ENCODE measurements at regions not wholly inside any gene's neighbourhood (a gene's known extent, or its start where the extent isn't known, plus 50 kb on each side); places are given as distances from the start of the nearest gene placed in this dataset.

- DNase-seq, result no peak
Observed at GRCh38 chr5:38018016-38018415, 178.2 kb upstream of the GDNF start.

- DNase-seq, result no peak
Observed at GRCh38 chr5:38013107-38013506, 173.3 kb upstream of the GDNF start.

DNA sequence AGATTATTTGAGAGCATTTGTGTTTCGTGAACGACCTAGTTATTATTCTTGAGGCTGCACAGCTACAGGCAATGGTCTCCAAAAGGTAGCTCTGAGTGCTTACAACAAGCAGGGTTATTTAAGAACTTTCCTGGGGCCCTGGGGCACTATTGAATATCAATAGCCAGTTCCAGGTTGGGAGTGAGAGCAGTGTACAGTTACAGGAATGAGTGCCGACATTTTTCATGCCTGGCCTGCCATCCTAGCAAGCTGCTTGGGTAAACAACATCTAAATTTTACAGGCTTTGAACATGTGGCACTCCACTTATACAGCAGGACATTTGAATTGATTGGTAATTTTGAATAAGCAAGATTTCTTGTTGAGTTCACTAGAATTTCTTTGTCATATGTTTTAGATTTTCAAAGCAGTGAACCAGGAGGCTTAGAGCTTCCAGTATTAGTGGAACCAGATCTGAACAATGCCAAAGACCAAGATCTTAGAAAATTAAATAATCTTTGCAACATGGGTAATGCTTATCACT lies 171.9 kb upstream of the GDNF start:
- no peak for DNase-seq

DNA sequence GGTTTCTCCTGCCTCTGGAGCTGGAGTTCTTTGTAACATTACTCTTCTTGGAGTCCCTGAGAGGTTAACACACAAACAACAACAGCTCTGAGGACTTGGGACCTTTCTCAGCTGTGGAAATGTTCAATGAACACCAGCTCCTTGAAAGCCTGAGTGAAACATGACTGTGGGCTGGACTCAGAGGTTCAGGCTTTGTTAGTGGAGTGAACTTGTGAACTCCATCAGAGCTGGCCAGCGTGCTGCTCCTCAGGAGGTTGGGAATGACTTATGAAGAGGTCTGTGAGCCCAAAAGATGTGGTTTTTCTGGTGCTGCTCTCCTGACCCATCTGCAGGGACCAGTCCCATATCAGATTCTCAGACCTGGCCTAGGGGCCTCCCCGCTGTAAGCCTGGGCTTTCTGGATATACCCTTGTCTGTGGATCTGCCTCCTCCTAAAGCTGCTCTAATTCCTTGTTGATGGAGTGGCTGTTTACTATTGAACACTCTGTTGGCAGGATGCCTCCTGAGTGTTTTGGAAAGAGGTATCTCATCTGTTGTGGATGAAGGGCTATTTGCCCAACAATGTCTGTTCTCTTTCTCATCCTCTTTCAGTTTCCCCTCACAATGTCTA lies 170.0 kb upstream of the GDNF start:
- no peak for DNase-seq

DNA sequence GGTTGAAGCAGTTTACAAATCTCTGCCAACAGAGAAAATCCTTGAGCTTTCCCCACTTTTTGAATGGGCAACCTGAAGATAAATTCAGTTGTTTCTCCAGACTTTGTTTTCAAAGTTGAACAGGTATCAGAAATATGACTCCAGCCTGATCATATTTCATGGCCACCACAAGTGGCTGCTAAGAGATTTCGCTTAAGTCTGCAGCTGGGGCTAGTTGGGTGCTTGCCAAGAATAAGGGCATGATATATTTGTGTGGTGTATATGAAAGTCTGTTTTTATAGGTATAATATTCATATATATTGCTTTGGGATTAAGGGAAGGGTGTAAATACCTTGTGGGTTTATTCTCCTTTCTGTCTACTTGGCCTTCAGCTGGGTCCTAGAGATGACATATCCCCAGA lies 168.4 kb upstream of the GDNF start:
- DNase-seq, result no peak

DNA sequence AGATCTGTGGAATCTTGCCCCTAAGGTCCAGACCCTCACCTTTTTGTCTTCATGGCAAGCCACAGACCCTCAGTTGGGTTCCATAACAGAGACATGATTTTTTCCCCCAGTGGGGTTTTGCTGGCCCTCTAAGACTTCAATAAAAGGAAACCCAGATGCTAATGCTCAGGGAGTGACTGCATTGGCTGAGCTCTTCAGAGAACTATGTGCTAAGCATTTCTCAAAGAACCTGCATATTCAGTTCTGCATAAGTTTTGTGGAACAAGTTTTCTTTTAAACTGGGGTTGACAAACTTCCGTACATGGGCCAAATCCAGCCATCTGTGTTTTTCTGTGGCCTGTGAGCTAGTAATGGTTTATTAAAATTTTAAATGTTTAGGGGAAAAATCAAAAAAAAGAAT lies 159.8 kb upstream of the GDNF start:
- no peak for DNase-seq

- DNase-seq, result no peak
Observed at GRCh38 chr5:37996918-37997317, 157.1 kb upstream of the GDNF start.

DNA sequence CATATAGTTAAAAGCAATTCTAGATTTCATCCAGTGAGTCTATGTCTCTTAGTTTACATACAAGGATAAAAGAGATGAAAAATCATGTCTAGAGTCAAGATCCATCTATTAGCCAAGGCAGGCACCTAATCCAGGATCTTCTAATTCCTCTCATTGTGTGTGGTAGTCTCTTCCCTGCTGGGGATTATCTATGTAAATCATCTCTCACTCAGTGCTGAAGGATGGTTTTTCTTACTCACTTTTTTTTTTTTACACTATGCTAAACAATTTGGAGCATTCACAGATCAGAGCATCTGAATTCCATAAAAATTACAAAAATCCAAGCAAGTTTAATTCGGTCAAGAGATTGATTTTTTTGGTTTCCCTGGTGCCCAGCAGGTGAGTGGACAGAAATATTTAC lies 154.9 kb upstream of the GDNF start:
- no peak for DNase-seq

DNA sequence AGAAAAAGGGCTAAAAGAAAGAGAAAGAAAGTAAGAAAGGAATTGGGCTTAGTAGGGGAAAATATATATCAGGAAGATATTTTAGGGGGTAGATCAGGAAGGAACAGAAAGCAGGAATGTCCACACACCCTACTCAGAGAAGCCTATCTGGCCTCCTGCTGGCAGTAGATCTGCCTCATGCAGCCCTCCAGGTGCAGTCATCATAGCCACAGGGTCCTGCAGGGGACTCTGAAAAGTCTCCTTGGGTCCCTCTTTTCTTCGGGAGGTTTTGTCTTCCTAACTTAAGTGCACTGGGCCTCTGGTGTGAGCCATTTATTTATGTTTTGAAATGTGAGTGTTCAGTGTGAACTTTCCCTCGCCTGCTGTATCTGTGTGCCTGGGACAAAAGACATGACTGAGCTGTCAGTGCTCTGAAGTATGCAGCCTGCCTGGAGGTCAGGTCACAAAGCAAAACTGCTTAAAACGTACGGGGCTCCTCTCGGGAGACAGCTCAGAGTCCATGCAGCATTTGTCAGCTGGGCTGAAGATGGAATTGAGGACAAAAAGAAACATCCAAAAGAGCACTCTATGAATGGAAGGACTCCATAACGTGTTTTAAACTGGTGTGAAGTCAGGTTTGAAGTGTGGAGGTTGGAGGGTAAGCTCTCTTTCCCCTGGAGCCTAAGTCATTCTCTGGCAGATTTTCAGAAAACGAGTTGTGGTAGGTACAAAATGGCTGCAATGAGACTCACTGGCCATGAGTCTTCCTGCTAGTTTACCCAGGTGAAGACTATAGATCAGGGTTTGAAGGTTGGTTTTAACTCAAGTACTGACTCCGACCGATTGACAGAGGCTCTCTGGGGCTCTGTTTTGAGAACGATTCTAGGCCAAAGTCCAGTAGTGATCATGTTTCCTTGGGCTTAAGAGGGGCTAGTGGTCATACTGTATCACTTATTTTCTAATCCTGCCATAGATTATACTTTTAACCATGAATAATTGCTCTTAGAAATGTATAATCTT lies 151.8 kb upstream of the GDNF start:
- DNase-seq, result no peak

DNA sequence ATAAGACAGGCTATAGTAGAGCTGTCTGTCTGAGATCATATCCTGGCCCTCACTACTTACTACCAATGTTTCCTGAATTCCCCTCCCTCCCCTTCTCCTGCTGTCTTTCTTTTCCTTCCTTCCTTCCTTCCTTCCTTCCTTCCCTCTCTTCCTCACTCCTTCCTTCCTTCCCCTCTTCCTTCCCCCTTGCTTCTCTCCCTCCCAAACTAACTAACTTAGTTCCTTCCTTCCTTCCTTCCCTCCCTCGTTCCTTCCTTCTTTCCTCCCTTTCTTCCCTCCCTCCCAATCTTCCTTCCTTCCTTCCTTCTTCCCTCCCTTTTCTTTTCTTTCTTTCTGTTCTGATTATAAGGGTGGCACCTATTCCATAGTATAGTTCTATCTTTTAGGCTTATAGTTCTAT lies 150.0 kb upstream of the GDNF start:
- DNase-seq, result no peak

- no peak for DNase-seq
Observed at GRCh38 chr5:37988454-37989046, 148.7 kb upstream of the GDNF start.

GRCh38 chr5:37984300-37984699 lies 144.5 kb upstream of the GDNF start:
- DNase-seq, result peak; percentile 69

GRCh38 chr5:37983463-37983862 lies 143.6 kb upstream of the GDNF start:
- no peak for DNase-seq

GRCh38 chr5:37979559-37979958 lies 139.7 kb upstream of the GDNF start:
- DNase-seq, result no peak

- DNase-seq, result no peak
Observed at GRCh38 chr5:37975531-37975930, 135.7 kb upstream of the GDNF start.

DNA sequence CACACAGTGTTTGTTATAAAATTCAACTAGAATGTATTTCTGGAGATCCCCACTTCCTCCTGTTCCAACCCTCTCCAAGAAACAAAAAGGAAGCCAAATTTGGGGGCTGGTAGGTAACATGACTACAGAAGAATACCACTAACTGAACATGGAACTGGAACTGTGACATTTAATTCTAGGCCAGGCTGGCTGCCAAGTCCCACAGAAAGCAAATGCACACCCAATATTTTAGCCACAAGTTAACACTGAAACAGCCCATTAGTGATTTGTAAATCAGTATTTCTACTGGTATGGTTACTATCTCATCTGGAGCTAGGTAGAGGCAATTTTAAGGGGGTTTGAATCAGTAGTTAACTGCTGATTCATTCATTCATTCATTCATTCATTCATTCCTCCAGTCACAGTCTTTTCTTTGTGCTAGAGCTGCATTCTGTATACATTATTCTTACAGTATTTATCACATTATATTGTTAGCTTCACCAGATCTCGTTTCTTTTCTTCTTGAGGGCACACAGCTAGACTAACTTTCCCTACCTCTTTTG lies 131.7 kb upstream of the GDNF start:
- no peak for DNase-seq

DNA sequence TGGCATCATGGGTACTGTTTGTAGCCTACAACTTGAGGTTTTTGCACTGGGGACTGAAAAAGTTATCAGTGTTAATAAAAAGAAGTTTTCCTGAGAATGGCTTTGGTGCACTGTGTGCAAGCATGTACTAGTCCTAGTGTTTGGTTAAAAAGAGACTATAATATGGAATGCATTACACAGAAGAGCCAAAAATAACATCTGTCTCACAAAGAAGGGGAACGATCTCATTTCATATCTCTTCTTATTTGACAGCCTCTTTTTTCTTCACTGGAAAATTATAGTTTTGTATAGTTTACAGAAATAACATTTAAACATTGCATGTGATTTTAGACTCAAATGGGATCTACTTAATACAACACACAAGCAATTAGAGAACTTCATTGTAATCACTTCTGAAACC lies 127.0 kb upstream of the GDNF start:
- no peak for DNase-seq

DNA sequence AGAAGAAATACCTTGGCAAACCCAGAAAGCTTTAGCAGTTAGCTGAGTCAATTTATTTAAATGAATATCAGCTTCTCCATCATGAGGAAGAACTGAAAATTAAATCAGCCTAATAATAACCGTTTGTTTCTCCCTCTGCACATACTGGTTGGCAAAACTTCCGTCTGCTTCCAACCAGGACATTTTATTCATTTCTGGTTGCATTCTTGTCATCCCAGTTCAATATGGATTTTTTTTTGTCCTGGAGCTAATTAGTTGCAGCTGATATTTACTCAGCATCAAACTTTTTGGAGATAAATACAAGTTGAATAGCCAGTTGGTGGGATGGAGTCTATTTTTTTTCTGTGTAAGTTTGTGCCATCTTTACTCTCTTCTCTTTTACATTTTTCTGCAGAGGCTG lies 126.5 kb upstream of the GDNF start:
- no peak for DNase-seq

- DNase-seq, result no peak
Observed at GRCh38 chr5:37962389-37962788, 122.5 kb upstream of the GDNF start.

- DNase-seq, result no peak
Observed at GRCh38 chr5:37957218-37957617, 117.4 kb upstream of the GDNF start.

- no peak for DNase-seq
Observed at GRCh38 chr5:37955748-37956147, 115.9 kb upstream of the GDNF start.

- no peak for DNase-seq
Observed at GRCh38 chr5:37954561-37954960, 114.7 kb upstream of the GDNF start.

- DNase-seq, result no peak
Observed at GRCh38 chr5:37951946-37952721, 112.3 kb upstream of the GDNF start.

Measured in NCI-H526 treated with DMSO at 0.1 percent for 48 hours (cell line).